ENCODE measurements at regions not wholly inside any gene's neighbourhood (a gene's known extent, or its start where the extent isn't known, plus 50 kb on each side); places are given as distances from the start of the nearest gene placed in this dataset.
"Not testable (repeated sequence)": the region's sequence is repeated elsewhere in the genome, so short reads cannot be mapped to it uniquely, and the experiment has no call there.

GRCh38 chr6:78523622-78524021 lies 343.7 kb upstream of the IRAK1BP1 start:
- DNase-seq (no peak), ATAC-seq (no peak)
- CTCF ChIA-PET, result no interaction called here
- Mint-ChIP-seq H3K4me3 (no peak overlapping the region), H3K36me3 (ENCODE audit: low read depth) (no peaks in the 10 kb centered on the region), H3K4me1 (no peaks in the 10 kb centered on the region), H3K9me3 (ENCODE audit: low read depth) (no peaks in the 10 kb centered on the region), H3K27me3 (no peaks in the 10 kb centered on the region), H3K27ac (no peak overlapping the region)
- intact Hi-C loops (cut with DNase I, micrococcal nuclease), result no loop called here
- POLR2A ChIA-PET, result no interaction called here

DNA sequence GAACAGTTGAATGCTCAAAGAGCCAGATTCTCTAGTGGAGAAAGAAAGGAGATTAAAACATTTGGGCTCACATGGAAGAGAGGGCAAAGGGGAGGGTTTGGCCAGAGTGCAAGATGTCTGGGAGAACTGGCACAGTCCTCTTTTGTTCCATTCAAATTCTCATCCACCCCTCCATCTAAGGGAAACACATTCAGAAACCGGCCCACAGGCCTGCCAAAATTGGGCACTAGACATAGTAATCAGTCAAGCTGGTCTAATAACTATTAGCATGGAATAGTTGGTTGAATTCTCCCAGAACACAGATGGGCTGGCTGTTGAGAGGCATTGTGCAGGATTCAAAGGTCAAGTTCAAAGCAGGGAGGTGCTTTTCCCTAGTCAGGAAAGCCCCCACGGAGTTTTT lies 341.4 kb upstream of the IRAK1BP1 start:
- H3K9me3 Mint-ChIP-seq (ENCODE audit: low read depth), result no peaks in the 10 kb centered on the region
- ATAC-seq (no peak), DNase-seq (no peak)
- H3K4me1 Mint-ChIP-seq, result no peaks in the 10 kb centered on the region
- H3K27ac Mint-ChIP-seq, result no peak overlapping the region
- ChIA-PET POLR2A (interaction anchor here (0.7 kb wide), 1 partner anchor 12 kb away, joined by 3 read pairs; no protein-coding TSS in a partner anchor), CTCF (interaction anchor here (0.8 kb wide), 1 partner anchor 185 kb away, joined by 3 read pairs; no protein-coding TSS in a partner anchor)
- no peak overlapping the region for H3K4me3 Mint-ChIP-seq
- H3K36me3 Mint-ChIP-seq (ENCODE audit: low read depth), result no peaks in the 10 kb centered on the region
- H3K27me3 Mint-ChIP-seq, result no peaks in the 10 kb centered on the region
- intact Hi-C loops (cut with DNase I, micrococcal nuclease), result no loop called here

DNA sequence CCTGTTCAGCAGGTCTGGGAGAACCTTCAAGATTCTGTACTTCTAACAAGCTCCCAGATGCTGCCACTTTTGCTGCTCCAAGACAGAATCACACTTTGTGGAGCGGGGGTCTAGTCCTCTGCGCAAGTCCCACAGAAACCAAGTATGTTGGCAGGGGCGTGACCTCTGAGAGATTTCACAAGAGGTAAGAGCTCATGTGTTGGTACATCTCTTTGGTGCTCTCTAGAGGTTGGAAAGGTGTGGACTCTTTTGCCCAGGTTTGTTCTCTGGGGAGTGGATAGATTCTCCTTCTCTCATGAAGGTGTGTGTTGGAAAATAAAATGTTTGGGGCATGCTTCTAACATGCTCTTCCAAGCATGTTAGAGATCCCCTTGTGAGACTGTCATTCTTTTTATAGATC lies 340.9 kb upstream of the IRAK1BP1 start:
- DNase-seq (no peak), ATAC-seq (no peak)
- Mint-ChIP-seq H3K27ac (no peak overlapping the region), H3K36me3 (ENCODE audit: low read depth) (no peaks in the 10 kb centered on the region), H3K9me3 (ENCODE audit: low read depth) (no peaks in the 10 kb centered on the region), H3K4me1 (no peaks in the 10 kb centered on the region), H3K27me3 (no peaks in the 10 kb centered on the region), H3K4me3 (no peak overlapping the region)
- intact Hi-C loops (cut with DNase I, micrococcal nuclease), result no loop called here
- POLR2A ChIA-PET, result no interaction called here
- CTCF ChIA-PET, result interaction anchor here (0.8 kb wide), 1 partner anchor 186 kb away, joined by 3 read pairs; no protein-coding TSS in a partner anchor

DNA sequence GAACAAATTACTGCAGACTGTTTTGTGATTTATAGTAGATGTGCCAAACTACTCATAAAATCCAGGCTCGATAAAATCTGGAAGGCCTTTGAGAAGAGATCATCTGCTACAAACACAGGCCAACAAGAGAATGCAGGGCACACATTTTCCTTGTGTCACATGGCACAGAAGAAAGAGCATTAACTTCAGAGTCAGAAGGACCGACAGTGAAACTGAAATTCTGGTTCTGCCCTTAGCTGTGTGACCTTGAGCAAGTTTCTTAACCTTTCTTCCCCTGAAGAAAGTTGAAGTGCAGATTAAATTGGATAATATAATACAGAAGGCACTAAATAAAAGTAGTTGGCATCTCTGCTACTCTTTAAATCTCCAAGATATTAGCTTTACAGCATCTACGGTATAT lies 338.4 kb upstream of the IRAK1BP1 start:
- no peak overlapping the region for H3K4me3 Mint-ChIP-seq
- H3K9me3 Mint-ChIP-seq (ENCODE audit: low read depth), result no peaks in the 10 kb centered on the region
- no peaks in the 10 kb centered on the region for H3K27me3 Mint-ChIP-seq
- no peaks in the 10 kb centered on the region for H3K4me1 Mint-ChIP-seq
- no peaks in the 10 kb centered on the region for H3K36me3 Mint-ChIP-seq (ENCODE audit: low read depth)
- ATAC-seq (no peak), DNase-seq (no peak)
- intact Hi-C loops (cut with DNase I, micrococcal nuclease), result no loop called here
- POLR2A ChIA-PET, result no interaction called here
- CTCF ChIA-PET, result no interaction called here
- no peak overlapping the region for H3K27ac Mint-ChIP-seq

GRCh38 chr6:78530208-78530607 lies 337.1 kb upstream of the IRAK1BP1 start:
- CTCF ChIA-PET, result no interaction called here

DNA sequence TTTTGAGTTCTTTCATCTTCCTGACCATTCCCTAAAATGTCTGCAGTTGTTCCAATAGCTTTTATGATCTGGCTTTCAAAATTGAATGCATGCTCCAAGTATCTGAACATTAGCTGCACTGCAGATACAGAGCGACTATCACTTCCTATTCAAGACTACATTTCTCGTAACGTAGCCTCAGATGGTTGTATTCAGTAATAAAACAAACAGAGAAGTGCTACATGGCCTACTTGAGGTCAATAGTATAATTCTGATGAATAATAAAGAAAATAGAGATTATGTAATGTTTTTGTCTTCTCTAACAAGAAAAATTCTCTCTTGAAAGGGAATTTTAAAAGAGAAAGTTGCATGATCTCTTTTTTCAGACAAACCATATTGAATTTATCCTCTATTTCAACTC lies 333.9 kb upstream of the IRAK1BP1 start:
- DNase-seq (no peak), ATAC-seq (no peak)
- Mint-ChIP-seq H3K27ac (no peak overlapping the region), H3K36me3 (ENCODE audit: low read depth) (no peaks in the 10 kb centered on the region), H3K4me1 (no peaks in the 10 kb centered on the region), H3K9me3 (ENCODE audit: low read depth) (peaks cover 2% of the 10 kb centered on the region), H3K27me3 (no peaks in the 10 kb centered on the region), H3K4me3 (no peak overlapping the region)
- ChIA-PET POLR2A (no interaction called here), CTCF (no interaction called here)
- intact Hi-C loops (cut with DNase I, micrococcal nuclease), result no loop called here

More at GRCh38 chr6:78530208-78530607, 337.1 kb upstream of the IRAK1BP1 start:
- ATAC-seq, result no peak
- H3K4me3 Mint-ChIP-seq, result no peak overlapping the region
- H3K9me3 Mint-ChIP-seq (ENCODE audit: low read depth), result peaks cover under 1% of the 10 kb centered on the region
- H3K27me3 Mint-ChIP-seq, result no peaks in the 10 kb centered on the region
- H3K36me3 Mint-ChIP-seq (ENCODE audit: low read depth), result no peaks in the 10 kb centered on the region
- intact Hi-C loops (cut with DNase I, micrococcal nuclease), result no loop called here
- H3K4me1 Mint-ChIP-seq, result no peaks in the 10 kb centered on the region
- POLR2A ChIA-PET, result no interaction called here
- H3K27ac Mint-ChIP-seq, result no peak overlapping the region
- DNase-seq, result no peak

GRCh38 chr6:78533876-78534275 lies 333.5 kb upstream of the IRAK1BP1 start:
- no peaks in the 10 kb centered on the region for H3K4me1 Mint-ChIP-seq
- ChIA-PET POLR2A (no interaction called here), CTCF (no interaction called here)
- ATAC-seq (no peak), DNase-seq (no peak)
- intact Hi-C loops (cut with DNase I, micrococcal nuclease), result no loop called here
- H3K9me3 Mint-ChIP-seq (ENCODE audit: low read depth), result peaks cover 2% of the 10 kb centered on the region
- no peaks in the 10 kb centered on the region for H3K36me3 Mint-ChIP-seq (ENCODE audit: low read depth)
- H3K27me3 Mint-ChIP-seq, result no peaks in the 10 kb centered on the region
- no peak overlapping the region for H3K4me3 Mint-ChIP-seq
- H3K27ac Mint-ChIP-seq, result no peak overlapping the region

DNA sequence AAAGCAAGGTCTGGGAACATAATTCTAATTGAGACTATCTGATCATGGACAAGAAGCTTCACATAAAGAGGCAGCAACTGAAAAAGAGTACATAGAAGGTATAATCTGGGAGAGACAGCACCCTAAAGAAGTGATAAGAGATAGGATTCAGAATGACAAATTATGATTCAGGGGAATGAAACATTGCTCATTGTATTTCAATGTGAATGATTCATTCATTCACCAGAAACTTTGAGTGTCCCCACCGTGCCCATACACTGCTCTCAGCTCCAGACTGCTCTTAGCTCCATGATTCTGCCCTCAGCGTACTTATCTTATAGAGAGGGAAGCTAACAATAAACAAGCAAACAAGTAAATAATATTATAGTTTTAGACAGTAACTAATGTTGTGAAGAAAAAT lies 329.3 kb upstream of the IRAK1BP1 start:
- Mint-ChIP-seq H3K36me3 (ENCODE audit: low read depth) (no peaks in the 10 kb centered on the region), H3K4me3 (no peak overlapping the region), H3K9me3 (ENCODE audit: low read depth) (peaks cover 2% of the 10 kb centered on the region), H3K4me1 (no peaks in the 10 kb centered on the region), H3K27ac (no peak overlapping the region), H3K27me3 (no peaks in the 10 kb centered on the region)
- DNase-seq (no peak), ATAC-seq (no peak)
- intact Hi-C loops (cut with DNase I, micrococcal nuclease), result no loop called here
- ChIA-PET CTCF (no interaction called here), POLR2A (no interaction called here)

GRCh38 chr6:78547636-78548035 lies 319.7 kb upstream of the IRAK1BP1 start:
- H3K36me3 Mint-ChIP-seq (ENCODE audit: low read depth); H3K27ac Mint-ChIP-seq; H3K4me3 Mint-ChIP-seq; H3K4me1 Mint-ChIP-seq; intact Hi-C loops (cut with DNase I, micrococcal nuclease); H3K9me3 Mint-ChIP-seq (ENCODE audit: low read depth); DNase-seq; POLR2A ChIA-PET; H3K27me3 Mint-ChIP-seq; ATAC-seq; CTCF ChIA-PET: not testable (repeated sequence)

DNA sequence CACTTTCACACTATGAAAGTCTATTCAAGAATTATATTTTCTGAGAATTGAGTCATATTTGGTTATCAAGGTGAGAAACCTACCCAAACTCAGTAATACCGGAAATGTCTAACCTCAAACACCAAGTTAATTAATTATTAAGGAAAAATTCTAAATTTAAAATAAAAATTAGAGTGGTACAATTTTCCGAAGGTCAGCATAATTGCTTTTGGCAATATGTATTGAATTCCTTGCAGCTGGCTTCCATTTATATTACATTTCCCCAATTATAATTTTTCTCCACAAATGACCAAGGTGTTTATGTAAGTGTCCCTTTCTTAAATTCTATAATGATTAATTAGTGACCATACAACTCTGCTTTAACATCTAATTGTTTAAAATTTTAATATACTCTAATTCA lies 316.0 kb upstream of the IRAK1BP1 start:
- POLR2A ChIA-PET, result no interaction called here
- H3K27ac Mint-ChIP-seq, result no peak overlapping the region
- peaks cover 15% of the 10 kb centered on the region for H3K9me3 Mint-ChIP-seq (ENCODE audit: low read depth)
- no peaks in the 10 kb centered on the region for H3K4me1 Mint-ChIP-seq
- H3K36me3 Mint-ChIP-seq (ENCODE audit: low read depth), result no peaks in the 10 kb centered on the region
- CTCF ChIA-PET, result no interaction called here
- intact Hi-C loops (cut with DNase I, micrococcal nuclease), result no loop called here
- no peak overlapping the region for H3K4me3 Mint-ChIP-seq
- DNase-seq (no peak), ATAC-seq (no peak)
- H3K27me3 Mint-ChIP-seq, result no peaks in the 10 kb centered on the region

GRCh38 chr6:78552435-78552834 lies 314.9 kb upstream of the IRAK1BP1 start:
- Mint-ChIP-seq H3K9me3 (ENCODE audit: low read depth) (peaks cover 22% of the 10 kb centered on the region), H3K27ac (no peak overlapping the region), H3K4me1 (no peaks in the 10 kb centered on the region), H3K36me3 (ENCODE audit: low read depth) (no peaks in the 10 kb centered on the region), H3K4me3 (no peak overlapping the region), H3K27me3 (no peaks in the 10 kb centered on the region)
- DNase-seq (no peak), ATAC-seq (no peak)
- intact Hi-C loops (cut with DNase I, micrococcal nuclease), result no loop called here
- POLR2A ChIA-PET, result no interaction called here
- CTCF ChIA-PET, result no interaction called here

DNA sequence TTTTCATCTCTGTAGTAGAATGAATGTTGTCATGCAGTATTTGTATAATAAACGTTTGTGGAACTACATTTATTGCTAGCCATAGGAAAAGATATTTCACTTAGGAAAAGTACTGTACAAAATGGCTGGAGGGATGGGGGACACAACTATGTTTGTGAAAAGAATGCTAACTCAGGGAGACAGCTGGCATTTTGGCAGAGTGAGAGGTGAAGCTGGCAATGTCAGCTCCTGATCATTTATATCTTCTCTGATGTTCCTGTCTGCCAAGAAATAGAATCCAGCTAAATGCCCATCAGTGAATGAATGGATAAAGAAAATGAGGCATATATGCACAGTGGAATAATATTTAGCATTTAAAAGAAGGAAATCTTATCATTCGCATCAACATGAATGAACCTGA lies 313.0 kb upstream of the IRAK1BP1 start:
- peaks cover 22% of the 10 kb centered on the region for H3K9me3 Mint-ChIP-seq (ENCODE audit: low read depth)

GRCh38 chr6:78559056-78559455 lies 308.3 kb upstream of the IRAK1BP1 start:
- H3K9me3 Mint-ChIP-seq (ENCODE audit: low read depth), result peaks cover 13% of the 10 kb centered on the region
- ChIA-PET CTCF (no interaction called here), POLR2A (no interaction called here)
- DNase-seq (no peak), ATAC-seq (no peak)
- H3K36me3 Mint-ChIP-seq (ENCODE audit: low read depth), result no peaks in the 10 kb centered on the region
- no peaks in the 10 kb centered on the region for H3K27me3 Mint-ChIP-seq
- intact Hi-C loops (cut with DNase I, micrococcal nuclease), result no loop called here
- no peaks in the 10 kb centered on the region for H3K4me1 Mint-ChIP-seq
- no peak overlapping the region for H3K4me3 Mint-ChIP-seq
- H3K27ac Mint-ChIP-seq, result no peak overlapping the region

More for the DNA sequence above, 313.0 kb upstream of the IRAK1BP1 start:
- CTCF ChIA-PET, result no interaction called here
- POLR2A ChIA-PET, result no interaction called here
- ATAC-seq (no peak), DNase-seq (no peak)
- Mint-ChIP-seq H3K36me3 (ENCODE audit: low read depth) (no peaks in the 10 kb centered on the region), H3K27ac (no peak overlapping the region), H3K4me1 (no peaks in the 10 kb centered on the region), H3K4me3 (no peak overlapping the region), H3K27me3 (no peaks in the 10 kb centered on the region)
- intact Hi-C loops (cut with DNase I, micrococcal nuclease), result no loop called here
